Lung (tissue), 11 donors: ENCODE measurements at regions not wholly inside any gene's neighbourhood (a gene's known extent, or its start where the extent isn't known, plus 50 kb on each side); places are given as distances from the start of the nearest gene placed in this dataset.
A peak's percentile ranks its signal among the peaks of the same experiment; 100 is the strongest.

Source experiments
- ATAC-seq: fragments of 200-7000 bp; cut with Tn5 transposase; one replicate; pipeline ENCODE4 v1.9.1; 2020; ENCODE audit warnings: moderate number of reproducible peaks; ENCODE audit not compliant: insufficient read depth, low FRiP score
- DNase-seq, 3 donors: peaks; one replicate each; pipeline ENCODE4 v3.0.0-alpha.2; 2013 to 2017
- H3K27ac ChIP-seq, 2 donors: one replicate each; pipeline ENCODE4 v1.5.1; 2013; ENCODE audit warnings: mild to moderate bottlenecking in 2 of 2, moderate library complexity in 2 of 2, control low read depth in 1 of 2, inconsistent platforms in 1 of 2, low read depth in 1 of 2, low read length in 1 of 2
- H3K27me3 ChIP-seq, 3 donors: one replicate each; pipeline ENCODE4 v1.5.1; 2013; ENCODE audit warnings: low read length in 2 of 3; ENCODE audit not compliant: control insufficient read depth in 3 of 3, insufficient read depth in 3 of 3
- H3K36me3 ChIP-seq, 4 donors: one replicate each; pipeline ENCODE4 v1.5.1; 2013; ENCODE audit warnings: low read length in 4 of 4, mild to moderate bottlenecking in 1 of 4, moderate library complexity in 1 of 4; ENCODE audit not compliant: control insufficient read depth in 4 of 4, insufficient read depth in 4 of 4
- H3K4me1 ChIP-seq, 5 donors: one replicate each; pipeline ENCODE4 v1.5.1; 2013; ENCODE audit warnings: low read length in 5 of 5, mild to moderate bottlenecking in 2 of 5, moderate library complexity in 1 of 5; ENCODE audit not compliant: control insufficient read depth in 5 of 5, insufficient read depth in 5 of 5
- H3K4me3 ChIP-seq: one replicate; pipeline ENCODE4 v1.5.1; 2013; ENCODE audit warnings: mild to moderate bottlenecking, control low read depth, moderate library complexity
- H3K9ac ChIP-seq, 2 donors: one replicate each; pipeline ENCODE4 v1.5.1; 2013; ENCODE audit warnings: low read length in 2 of 2, control low read depth in 1 of 2; ENCODE audit not compliant: insufficient read depth in 1 of 2
- H3K9me3 ChIP-seq, 4 donors: one replicate each; pipeline ENCODE4 v1.5.1; 2013; ENCODE audit warnings: low read length in 3 of 4, mild to moderate bottlenecking in 1 of 4, moderate library complexity in 1 of 4; ENCODE audit not compliant: control insufficient read depth in 4 of 4, insufficient read depth in 3 of 4
- WGBS, 2 donors: extraction: QIAGEN DNeasy Blood & Tissue Kit; methylation state at CpG; one replicate each; pipeline ENCODE4 v1.1.7; 2013; 5-methylcytosine and 5-hydroxymethylcytosine counted together
- TF ChIP-seq, protein P1 (sequence below): IDR thresholded peaks from 2 replicates; pipeline ENCODE4 v1.5.1; 2012; ENCODE audit warnings: mild to moderate bottlenecking; ENCODE audit errors: control extremely low read depth, extremely low read depth
- donor health status: control.
- donor health status: control.
- donor health status: Bipolar disorder and iron deficiency.
- donor health status: healthy.
- donor health status: DM: yes; HTN: yes; CAD: no.

GRCh38 chr10:70954381-70955176 lies 66.2 kb upstream of the PCBD1 start:
- peak; percentile 44 to 77 (median 46) for DNase-seq
- 78 to 85% methylated on average over 13 of the region's 13 CpGs for WGBS, 2 donors
- Histone ChIP-seq H3K9ac (no peak overlapping the region), H3K4me3 (no peak overlapping the region), H3K27ac (no peak overlapping the region), H3K36me3 (no peaks in the 10 kb centered on the region), H3K9me3 (no peaks in the 10 kb centered on the region), H3K4me1 (no peaks in the 10 kb centered on the region), H3K27me3 (peaks cover 0 to 3% (median 0%) of the 10 kb centered on the region in 3 donors)
- TF ChIP-seq, protein P1, sequence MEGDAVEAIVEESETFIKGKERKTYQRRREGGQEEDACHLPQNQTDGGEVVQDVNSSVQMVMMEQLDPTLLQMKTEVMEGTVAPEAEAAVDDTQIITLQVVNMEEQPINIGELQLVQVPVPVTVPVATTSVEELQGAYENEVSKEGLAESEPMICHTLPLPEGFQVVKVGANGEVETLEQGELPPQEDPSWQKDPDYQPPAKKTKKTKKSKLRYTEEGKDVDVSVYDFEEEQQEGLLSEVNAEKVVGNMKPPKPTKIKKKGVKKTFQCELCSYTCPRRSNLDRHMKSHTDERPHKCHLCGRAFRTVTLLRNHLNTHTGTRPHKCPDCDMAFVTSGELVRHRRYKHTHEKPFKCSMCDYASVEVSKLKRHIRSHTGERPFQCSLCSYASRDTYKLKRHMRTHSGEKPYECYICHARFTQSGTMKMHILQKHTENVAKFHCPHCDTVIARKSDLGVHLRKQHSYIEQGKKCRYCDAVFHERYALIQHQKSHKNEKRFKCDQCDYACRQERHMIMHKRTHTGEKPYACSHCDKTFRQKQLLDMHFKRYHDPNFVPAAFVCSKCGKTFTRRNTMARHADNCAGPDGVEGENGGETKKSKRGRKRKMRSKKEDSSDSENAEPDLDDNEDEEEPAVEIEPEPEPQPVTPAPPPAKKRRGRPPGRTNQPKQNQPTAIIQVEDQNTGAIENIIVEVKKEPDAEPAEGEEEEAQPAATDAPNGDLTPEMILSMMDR = no peak
- ATAC-seq = no peak

GRCh38 chr10:70956029-70956759 lies 67.8 kb upstream of the PCBD1 start:
- DNase-seq (no peak), ATAC-seq (no peak)
- Histone ChIP-seq H3K27me3 (peaks cover 0 to 3% (median 0%) of the 10 kb centered on the region in 3 donors), H3K27ac (no peak overlapping the region), H3K9me3 (peaks cover 0 to 2% (median 0%) of the 10 kb centered on the region in 4 donors), H3K9ac (no peak overlapping the region), H3K4me3 (no peak overlapping the region), H3K36me3 (no peaks in the 10 kb centered on the region), H3K4me1 (no peaks in the 10 kb centered on the region)
- TF ChIP-seq, protein P1 = no peak
- WGBS, 2 donors = 60 to 66% methylated on average over 7 of the region's 7 CpGs

GRCh38 chr10:70958396-70958795 lies 70.0 kb upstream of the PCBD1 start:
- WGBS, 2 donors = 67 to 93% methylated on average over 3 of the region's 3 CpGs
- H3K9ac ChIP-seq = no peak overlapping the region
- no peak overlapping the region for H3K4me3 ChIP-seq
- DNase-seq (no peak), ATAC-seq (no peak)
- no peaks in the 10 kb centered on the region for H3K36me3 ChIP-seq
- TF ChIP-seq, protein P1 = no peak
- no peaks in the 10 kb centered on the region for H3K4me1 ChIP-seq
- peaks cover 0 to 3% (median 0%) of the 10 kb centered on the region in 3 donors for H3K27me3 ChIP-seq
- peaks cover 0 to 2% (median 0%) of the 10 kb centered on the region in 4 donors for H3K9me3 ChIP-seq
- no peak overlapping the region for H3K27ac ChIP-seq
